Upper lobe of right lung (tissue), 1 donor: ENCODE measurements at regions not wholly inside any gene's neighbourhood (a gene's known extent, or its start where the extent isn't known, plus 50 kb on each side); places are given as distances from the start of the nearest gene placed in this dataset.

Source experiments
- ATAC-seq: fragments of 200-7000 bp; cut with Tn5 transposase; one replicate; pipeline ENCODE4 v1.9.1; 2020; ENCODE audit warnings: mild to moderate bottlenecking, moderate library complexity
- DNase-seq: peaks from one replicate; pipeline ENCODE4 v3.0.0-alpha.2; 2020
- H3K27ac ChIP-seq: fragments of 200-600 bp; one replicate; pipeline ENCODE4 v1.8.0; 2022
- H3K27me3 ChIP-seq: fragments of 200-600 bp; one replicate; pipeline ENCODE4 v1.8.0; 2022; ENCODE audit warnings: mild to moderate bottlenecking
- H3K36me3 ChIP-seq: fragments of 200-600 bp; one replicate; pipeline ENCODE4 v1.8.0; 2022
- H3K4me1 ChIP-seq: fragments of 200-600 bp; one replicate; pipeline ENCODE4 v1.8.0; 2022
- H3K4me3 ChIP-seq: fragments of 200-600 bp; one replicate; pipeline ENCODE4 v1.8.0; 2022; ENCODE audit warnings: mild to moderate bottlenecking
- H3K9me3 ChIP-seq: fragments of 200-600 bp; one replicate; pipeline ENCODE4 v1.8.0; 2022
- CTCF ChIP-seq: fragments of 200-600 bp; IDR thresholded peaks from one replicate; pipeline ENCODE4 v1.8.0; 2022; ENCODE audit warnings: antibody characterized with exemption
- intact Hi-C: fragments of 100-400 bp; cut with DNase I; formaldehyde crosslinking; loops from one replicate; pipeline ENCODE4 v1.11.0; 2022
- donor health status: DM: no; HTN: yes; CAD: no; lungs with severe emphysema.

- no peak for DNase-seq
- ATAC-seq = no peak
Measured at GRCh38 chr2:41510108-41510507, 537.7 kb upstream of the PKDCC start.

GRCh38 chr2:41521211-41521610 lies 526.6 kb upstream of the PKDCC start:
- Histone ChIP-seq H3K4me1 (no peaks in the 10 kb centered on the region), H3K4me3 (no peak overlapping the region), H3K9me3 (no peaks in the 10 kb centered on the region), H3K36me3 (no peaks in the 10 kb centered on the region), H3K27me3 (no peaks in the 10 kb centered on the region), H3K27ac (no peak overlapping the region)
- no peak for ATAC-seq
- intact Hi-C loops = no loop called here
- no peak for DNase-seq
- TF ChIP-seq CTCF = no peak

More at GRCh38 chr2:41510108-41510507, 537.7 kb upstream of the PKDCC start:
- H3K9me3 ChIP-seq = no peaks in the 10 kb centered on the region
- H3K4me3 ChIP-seq = no peak overlapping the region
- no peaks in the 10 kb centered on the region for H3K36me3 ChIP-seq
- no peak overlapping the region for H3K27ac ChIP-seq
- TF ChIP-seq CTCF = no peak
- no peaks in the 10 kb centered on the region for H3K27me3 ChIP-seq
- H3K4me1 ChIP-seq = no peaks in the 10 kb centered on the region
- intact Hi-C loops = no loop called here

GRCh38 chr2:41527525-41528323 lies 520.1 kb upstream of the PKDCC start:
- H3K4me1 ChIP-seq = no peaks in the 10 kb centered on the region
- DNase-seq = no peak
- no peaks in the 10 kb centered on the region for H3K36me3 ChIP-seq
- TF ChIP-seq CTCF = no peak
- no peaks in the 10 kb centered on the region for H3K27me3 ChIP-seq
- H3K9me3 ChIP-seq = no peaks in the 10 kb centered on the region
- no peak overlapping the region for H3K27ac ChIP-seq
- no peak overlapping the region for H3K4me3 ChIP-seq
- intact Hi-C loops = no loop called here
- no peak for ATAC-seq

- Histone ChIP-seq H3K4me3 (no peak overlapping the region), H3K36me3 (no peaks in the 10 kb centered on the region), H3K4me1 (no peaks in the 10 kb centered on the region), H3K27me3 (no peaks in the 10 kb centered on the region), H3K27ac (no peak overlapping the region), H3K9me3 (no peaks in the 10 kb centered on the region)
- no peak for DNase-seq
- no peak for ATAC-seq
- intact Hi-C loops = no loop called here
- no peak for TF ChIP-seq CTCF
Measured at GRCh38 chr2:41535575-41535974, 512.2 kb upstream of the PKDCC start.

GRCh38 chr2:41540272-41540998 lies 507.4 kb upstream of the PKDCC start:
- Histone ChIP-seq H3K9me3 (no peaks in the 10 kb centered on the region), H3K4me1 (no peaks in the 10 kb centered on the region), H3K4me3 (no peak overlapping the region), H3K27ac (no peak overlapping the region), H3K27me3 (no peaks in the 10 kb centered on the region), H3K36me3 (no peaks in the 10 kb centered on the region)
- intact Hi-C loops = no loop called here
- ATAC-seq = no peak
- TF ChIP-seq CTCF = no peak
- DNase-seq = no peak
